Bronchial epithelial cell (primary cell): ENCODE measurements at regions not wholly inside any gene's neighbourhood (a gene's known extent, or its start where the extent isn't known, plus 50 kb on each side); places are given as distances from the start of the nearest gene placed in this dataset.

Experiments
- DNase-seq: peaks from one replicate; pipeline ENCODE4 v3.0.0-alpha.2; 2010; ENCODE audit warnings: low read depth
- FAIRE-seq: peaks from 2 replicates; lab custom pipeline; 2011; peaks lifted over from hg19 to GRCh38; lab: Jason Lieb, UNC
- H3K27me3 ChIP-seq: 2 replicates; pipeline ENCODE4 v1.5.1; 2011; ENCODE audit warnings: low read length; ENCODE audit not compliant: control insufficient read depth, insufficient read depth
- H3K36me3 ChIP-seq: 2 replicates; pipeline ENCODE4 v1.5.1; 2011; ENCODE audit warnings: low read length; ENCODE audit not compliant: control insufficient read depth, insufficient read depth
- H3K4me3 ChIP-seq: 2 replicates; pipeline ENCODE4 v1.5.1; 2011; ENCODE audit warnings: mild to moderate bottlenecking, low read depth, low read length, control low read depth
- TF ChIP-seq, protein P1 (sequence below): IDR thresholded peaks from 2 replicates; pipeline ENCODE4 v1.5.1; 2011; ENCODE audit warnings: mild to moderate bottlenecking, moderate library complexity, low read length, control low read depth, inconsistent platforms; ENCODE audit not compliant: insufficient read depth, severe bottlenecking

DNA sequence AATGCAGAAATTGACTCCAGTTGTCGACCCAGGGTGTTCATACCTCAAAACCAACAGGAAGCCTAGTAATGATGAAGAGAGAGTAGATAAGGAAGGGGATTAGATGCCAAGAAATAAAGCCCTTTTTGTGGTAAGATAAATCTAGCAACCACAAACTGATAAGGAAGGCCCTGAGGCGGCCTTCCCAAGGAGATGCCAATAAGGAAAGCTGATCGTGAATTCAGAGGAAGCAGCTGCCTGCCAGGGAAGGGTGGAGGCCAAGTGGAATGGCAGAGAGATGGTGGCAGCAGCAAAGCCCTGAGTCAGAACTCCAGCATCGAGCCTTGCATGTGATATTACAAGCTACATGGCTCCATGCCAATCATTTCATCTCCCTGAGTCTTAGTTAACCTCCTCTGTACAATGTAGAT is 126.3 kb downstream of the IRS1 start:
- TF ChIP-seq, protein P1, sequence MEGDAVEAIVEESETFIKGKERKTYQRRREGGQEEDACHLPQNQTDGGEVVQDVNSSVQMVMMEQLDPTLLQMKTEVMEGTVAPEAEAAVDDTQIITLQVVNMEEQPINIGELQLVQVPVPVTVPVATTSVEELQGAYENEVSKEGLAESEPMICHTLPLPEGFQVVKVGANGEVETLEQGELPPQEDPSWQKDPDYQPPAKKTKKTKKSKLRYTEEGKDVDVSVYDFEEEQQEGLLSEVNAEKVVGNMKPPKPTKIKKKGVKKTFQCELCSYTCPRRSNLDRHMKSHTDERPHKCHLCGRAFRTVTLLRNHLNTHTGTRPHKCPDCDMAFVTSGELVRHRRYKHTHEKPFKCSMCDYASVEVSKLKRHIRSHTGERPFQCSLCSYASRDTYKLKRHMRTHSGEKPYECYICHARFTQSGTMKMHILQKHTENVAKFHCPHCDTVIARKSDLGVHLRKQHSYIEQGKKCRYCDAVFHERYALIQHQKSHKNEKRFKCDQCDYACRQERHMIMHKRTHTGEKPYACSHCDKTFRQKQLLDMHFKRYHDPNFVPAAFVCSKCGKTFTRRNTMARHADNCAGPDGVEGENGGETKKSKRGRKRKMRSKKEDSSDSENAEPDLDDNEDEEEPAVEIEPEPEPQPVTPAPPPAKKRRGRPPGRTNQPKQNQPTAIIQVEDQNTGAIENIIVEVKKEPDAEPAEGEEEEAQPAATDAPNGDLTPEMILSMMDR, result no peak
- Histone ChIP-seq H3K36me3 (no peaks in the 10 kb centered on the region), H3K27me3 (no peaks in the 10 kb centered on the region), H3K4me3 (no peak overlapping the region)
- FAIRE-seq (no peak), DNase-seq (peak; percentile 94)

DNA sequence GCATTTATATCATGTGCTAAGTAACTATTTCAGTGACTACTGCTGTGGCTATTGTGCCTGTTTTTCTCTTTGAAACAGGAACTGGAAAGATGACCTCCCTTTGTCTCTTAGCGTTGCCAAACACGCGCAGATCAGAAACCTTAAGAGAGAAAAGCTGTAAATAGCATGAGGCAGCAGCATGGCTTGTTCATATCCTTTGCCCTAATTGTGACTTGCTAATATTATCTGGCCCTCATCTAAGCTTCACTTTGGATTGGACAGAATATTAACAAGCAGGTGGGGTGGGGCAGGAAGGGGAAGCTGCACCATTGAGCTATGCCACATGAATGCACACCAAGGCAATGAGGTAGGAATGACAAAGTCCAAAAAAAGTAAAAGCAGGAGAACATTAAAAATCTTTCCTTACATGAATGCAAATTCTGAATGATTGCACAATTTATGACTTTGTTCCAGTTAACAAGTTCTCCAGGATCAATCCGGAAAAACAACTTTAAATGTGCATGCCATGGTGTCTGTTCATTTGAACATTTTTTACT is 128.4 kb downstream of the IRS1 start:
- no peak overlapping the region for H3K4me3 ChIP-seq
- no peaks in the 10 kb centered on the region for H3K27me3 ChIP-seq
- DNase-seq, result peak; percentile 62
- no peaks in the 10 kb centered on the region for H3K36me3 ChIP-seq
- TF ChIP-seq, protein P1, result no peak
- FAIRE-seq, result no peak

DNA sequence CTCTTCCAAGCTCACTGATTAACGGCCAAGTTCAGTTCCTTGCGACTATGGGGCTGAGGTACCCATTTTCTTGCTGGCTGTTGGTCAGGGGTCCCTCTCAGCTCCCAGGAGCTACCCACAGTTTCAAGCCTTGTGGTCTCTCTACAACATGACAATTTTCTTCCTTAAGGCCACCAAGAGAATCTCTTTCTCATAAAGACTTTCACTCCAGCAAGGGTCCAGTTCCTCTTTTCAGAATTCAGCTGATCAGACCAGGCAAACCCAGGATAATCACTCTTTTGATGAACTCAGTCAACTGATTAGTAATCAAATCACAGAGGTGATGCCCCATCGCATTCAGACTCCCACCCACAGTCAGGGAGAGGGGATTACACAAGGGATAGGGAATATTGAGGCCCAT is 129.7 kb downstream of the IRS1 start:
- FAIRE-seq, result no peak
- TF ChIP-seq, protein P1, result no peak
- no peaks in the 10 kb centered on the region for H3K36me3 ChIP-seq

DNA sequence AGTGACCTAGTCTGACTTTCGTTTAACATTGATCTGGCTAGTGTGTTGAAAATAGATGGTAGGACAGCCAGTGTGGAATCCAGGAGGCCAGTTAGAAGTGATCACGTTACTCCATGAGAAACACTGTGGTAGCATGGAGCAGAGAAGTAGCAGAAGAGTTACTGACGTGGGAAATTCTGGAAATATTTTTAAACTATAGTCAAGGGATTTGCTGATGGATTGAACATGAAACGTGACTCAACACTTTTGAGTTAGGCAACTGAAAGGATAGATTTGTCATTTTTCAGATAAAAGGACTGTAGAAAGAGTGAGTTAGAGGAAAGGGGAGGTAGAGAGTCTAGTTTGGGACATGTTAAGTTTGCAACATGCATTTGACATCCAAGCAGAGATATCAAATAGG is 130.4 kb downstream of the IRS1 start:
- no peak overlapping the region for H3K4me3 ChIP-seq
- no peaks in the 10 kb centered on the region for H3K36me3 ChIP-seq
- no peaks in the 10 kb centered on the region for H3K27me3 ChIP-seq
- TF ChIP-seq, protein P1, result no peak
- DNase-seq (no peak), FAIRE-seq (no peak)

More for the DNA sequence above, 129.7 kb downstream of the IRS1 start:
- DNase-seq, result no peak
- Histone ChIP-seq H3K4me3 (no peak overlapping the region), H3K27me3 (no peaks in the 10 kb centered on the region)

DNA sequence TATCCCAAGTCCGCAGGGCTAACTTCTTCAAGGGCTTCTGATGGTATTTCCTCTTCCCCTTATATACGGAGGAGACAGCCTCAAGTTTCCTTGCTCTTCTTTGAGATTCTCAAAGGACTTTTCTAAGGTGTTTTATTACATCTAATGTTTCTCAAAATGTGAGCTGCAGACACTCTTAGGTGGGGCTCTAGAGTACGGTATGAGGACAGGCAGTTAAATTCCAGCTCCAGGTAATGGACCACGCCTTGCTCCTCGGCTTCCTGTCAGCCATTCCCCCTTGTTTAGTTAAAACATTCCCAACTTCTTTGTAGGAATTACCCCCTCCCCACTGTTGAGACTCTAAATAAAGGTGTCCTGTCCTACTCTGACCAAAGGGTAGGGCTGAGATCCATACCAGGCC is 131.9 kb downstream of the IRS1 start:
- FAIRE-seq (no peak), DNase-seq (no peak)
- no peaks in the 10 kb centered on the region for H3K27me3 ChIP-seq
- no peaks in the 10 kb centered on the region for H3K36me3 ChIP-seq
- TF ChIP-seq, protein P1, result no peak
- no peak overlapping the region for H3K4me3 ChIP-seq

DNA sequence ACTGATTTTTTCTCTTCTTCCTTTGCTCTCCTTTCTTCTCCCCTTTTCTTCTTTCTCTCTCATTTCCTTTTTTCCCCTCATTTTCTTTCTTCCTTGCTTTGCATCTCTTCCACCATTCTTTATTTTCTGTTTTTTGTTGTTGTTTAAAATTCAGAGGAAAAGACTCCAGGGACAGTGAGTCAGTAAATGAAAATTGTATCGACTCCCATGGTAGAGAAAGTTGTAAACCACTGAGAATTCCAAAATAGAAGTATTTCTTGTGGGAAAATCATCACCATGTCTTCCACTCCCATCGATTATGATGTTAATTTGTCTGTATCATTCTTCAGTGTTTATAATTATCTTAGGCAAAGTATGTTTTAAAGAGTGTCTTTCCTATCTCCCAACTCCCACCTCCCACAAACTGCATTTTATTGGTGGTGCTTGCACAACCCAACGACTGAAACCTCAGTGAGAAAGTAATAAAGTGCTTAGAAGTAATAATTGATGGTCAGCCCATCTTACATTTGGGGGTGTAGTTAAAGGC is 134.3 kb downstream of the IRS1 start:
- FAIRE-seq, result no peak

More for the DNA sequence above, 134.3 kb downstream of the IRS1 start:
- no peak for DNase-seq
- Histone ChIP-seq H3K27me3 (no peaks in the 10 kb centered on the region), H3K4me3 (no peak overlapping the region), H3K36me3 (no peaks in the 10 kb centered on the region)
- TF ChIP-seq, protein P1, result no peak
